ENCODE measurements at regions not wholly inside any gene's neighbourhood (a gene's known extent, or its start where the extent isn't known, plus 50 kb on each side); places are given as distances from the start of the nearest gene placed in this dataset.
"Not testable (repeated sequence)": the region's sequence is repeated elsewhere in the genome, so short reads cannot be mapped to it uniquely, and the experiment has no call there.

- no peak for DNase-seq (ENCODE audit: low spot score)
Measured at GRCh38 chr5:110872200-110872599, 133.4 kb downstream of the SLC25A46 start.

- DNase-seq (ENCODE audit: low spot score), result no peak
Measured at GRCh38 chr5:110872963-110873362, 134.2 kb downstream of the SLC25A46 start.

- no peak for DNase-seq (ENCODE audit: low spot score)
Measured at GRCh38 chr5:110873773-110874437, 135.1 kb downstream of the SLC25A46 start.

- not testable (repeated sequence) for DNase-seq (ENCODE audit: low spot score)
Measured at GRCh38 chr5:110875115-110875514, 136.3 kb downstream of the SLC25A46 start.

GRCh38 chr5:110878115-110878514 is 139.3 kb downstream of the SLC25A46 start:
- no peak for DNase-seq (ENCODE audit: low spot score)

GRCh38 chr5:110879675-110880074 is 140.9 kb downstream of the SLC25A46 start:
- DNase-seq (ENCODE audit: low spot score), result no peak

- DNase-seq (ENCODE audit: low spot score), result peak; percentile 12
Measured at GRCh38 chr5:110880413-110880812, 141.6 kb downstream of the SLC25A46 start.

- no peak for DNase-seq (ENCODE audit: low spot score)
Measured at GRCh38 chr5:110884005-110884404, 145.2 kb downstream of the SLC25A46 start.

- DNase-seq (ENCODE audit: low spot score), result not testable (repeated sequence)
Measured at GRCh38 chr5:110887170-110887569, 148.4 kb downstream of the SLC25A46 start.

- not testable (repeated sequence) for DNase-seq (ENCODE audit: low spot score)
Measured at GRCh38 chr5:110893854-110894483, 155.2 kb downstream of the SLC25A46 start.

GRCh38 chr5:110894805-110895204 is 156.0 kb downstream of the SLC25A46 start:
- DNase-seq (ENCODE audit: low spot score), result no peak

GRCh38 chr5:110896901-110897300 is 158.1 kb downstream of the SLC25A46 start:
- DNase-seq (ENCODE audit: low spot score), result no peak

GRCh38 chr5:110899566-110900412 is 161.0 kb downstream of the SLC25A46 start:
- DNase-seq (ENCODE audit: low spot score), result peak; percentile 30

- peak; percentile 33 for DNase-seq (ENCODE audit: low spot score)
Measured at GRCh38 chr5:110900829-110901228, 162.0 kb downstream of the SLC25A46 start.

- DNase-seq (ENCODE audit: low spot score), result no peak
Measured at GRCh38 chr5:110903966-110904365, 165.2 kb downstream of the SLC25A46 start.

GRCh38 chr5:110908848-110909247 is 162.7 kb upstream of the TSLP start:
- DNase-seq (ENCODE audit: low spot score), result no peak

- DNase-seq (ENCODE audit: low spot score), result no peak
Measured at GRCh38 chr5:110909415-110909814, 162.1 kb upstream of the TSLP start.

GRCh38 chr5:110909950-110910349 is 161.6 kb upstream of the TSLP start:
- DNase-seq (ENCODE audit: low spot score), result no peak

- DNase-seq (ENCODE audit: low spot score), result no peak
Measured at GRCh38 chr5:110913221-110913620, 158.3 kb upstream of the TSLP start.

GRCh38 chr5:110916381-110917049 is 155.0 kb upstream of the TSLP start:
- DNase-seq (ENCODE audit: low spot score), result peak; percentile 31

- no peak for DNase-seq (ENCODE audit: low spot score)
Measured at GRCh38 chr5:110917161-110917875, 154.2 kb upstream of the TSLP start.

GRCh38 chr5:110918683-110919082 is 152.8 kb upstream of the TSLP start:
- no peak for DNase-seq (ENCODE audit: low spot score)
